Sigmoid colon (tissue), 6 donors: ENCODE measurements at regions not wholly inside any gene's neighbourhood (a gene's known extent, or its start where the extent isn't known, plus 50 kb on each side); places are given as distances from the start of the nearest gene placed in this dataset.

Experiments
- DNase-seq: peaks from one replicate; pipeline ENCODE4 v3.0.0-alpha.2; 2019
- H3K27ac ChIP-seq, 4 donors: fragments of 200-600 bp; sonication (generic); one replicate each; pipeline ENCODE4 v1.5.1; 2016 to 2019; ENCODE audit warnings: mild to moderate bottlenecking in 1 of 4
- H3K27me3 ChIP-seq, 3 donors: fragments of 200-600 bp; sonication (generic); one replicate each; pipeline ENCODE4 v1.5.1; 2019; ENCODE audit warnings: mild to moderate bottlenecking in 1 of 3
- H3K36me3 ChIP-seq, 4 donors: fragments of 200-600 bp; sonication (generic); one replicate each; pipeline ENCODE4 v1.5.1; 2016 to 2019
- H3K4me1 ChIP-seq, 4 donors: fragments of 200-600 bp; sonication (generic); one replicate each; pipeline ENCODE4 v1.5.1; 2017 to 2019
- H3K4me3 ChIP-seq, 4 donors: fragments of 200-600 bp; sonication (generic); one replicate each; pipeline ENCODE4 v1.5.1; 2017 to 2019; ENCODE audit warnings: mild to moderate bottlenecking in 2 of 4, moderate library complexity in 1 of 4
- H3K9me3 ChIP-seq, 4 donors: fragments of 200-600 bp in 3 of 4; sonication (generic) in 3 of 4; one replicate each; pipeline versions ENCODE4 v1.5.1 to v1.6.1; 2013 to 2019
- EP300 ChIP-seq, 4 donors: sonication (generic); formaldehyde crosslinking; IDR thresholded peaks; one replicate each; pipeline ENCODE4 v1.6.1; 2017; ENCODE audit warnings: antibody characterized with exemption in 4 of 4
- POLR2A ChIP-seq, 2 donors: fragments of 450-650 bp; IDR thresholded peaks; one replicate each; pipeline ENCODE4 v1.6.1; 2016; ENCODE audit warnings: antibody characterized with exemption in 2 of 2, mild to moderate bottlenecking in 2 of 2, moderate library complexity in 2 of 2
- POLR2AphosphoS5 ChIP-seq, 4 donors: sonication (generic); formaldehyde crosslinking; IDR thresholded peaks; one replicate each; pipeline ENCODE4 v1.6.1; 2017; ENCODE audit warnings: antibody characterized with exemption in 4 of 4
- WGBS, 2 donors: extraction: QIAGEN DNeasy Blood & Tissue Kit; methylation state at CpG; one replicate each; pipeline ENCODE4 v1.1.7; 2013; 5-methylcytosine and 5-hydroxymethylcytosine counted together
- intact Hi-C: fragments of 100-400 bp; cut with DNase I; formaldehyde crosslinking; loops from one replicate; pipeline ENCODE4 v1.15.1; 2023
- TF ChIP-seq, protein P1 (sequence below), 4 experiments: fragments of 450-650 bp in 3 of 4; fragments of 200-600 bp in 1 of 4; IDR thresholded peaks; one replicate each; pipeline ENCODE4 v1.5.1; 2016 to 2019; ENCODE audit warnings: antibody characterized with exemption in 4 of 4, mild to moderate bottlenecking in 3 of 4, moderate library complexity in 2 of 4
- donor health status: healthy with polysubstance abuse.
- donor health status: healthy.

DNA sequence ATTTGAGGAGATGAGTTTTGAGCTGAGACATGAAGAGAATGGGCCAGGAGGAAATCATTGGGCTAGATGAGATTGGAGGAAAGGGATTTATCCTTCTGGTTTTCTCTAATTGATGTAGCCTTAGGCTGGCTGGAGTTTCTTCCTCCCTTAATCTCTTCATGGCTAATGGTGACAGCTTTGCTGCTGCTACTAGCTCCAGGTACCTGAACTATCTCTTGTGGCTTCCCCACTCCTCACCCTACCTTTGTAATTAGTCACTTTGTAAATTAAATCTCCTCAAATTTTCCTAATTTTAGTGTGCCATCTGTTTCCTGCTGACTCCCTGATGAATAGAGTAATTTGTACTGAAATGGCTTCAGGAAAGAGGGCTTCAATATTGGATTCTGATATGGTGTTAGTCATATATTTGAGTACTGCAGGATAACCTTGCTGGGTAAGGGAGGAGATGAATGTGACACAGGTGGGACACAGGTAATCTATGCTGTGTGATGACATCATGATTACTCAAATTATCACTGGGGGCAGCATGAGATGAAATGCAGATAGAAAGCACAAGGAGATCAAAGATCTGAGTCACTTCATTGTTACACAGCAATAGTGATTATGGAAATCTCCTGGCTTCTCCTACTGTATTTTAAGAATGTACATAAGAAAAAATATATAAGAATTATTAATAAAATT lies 1134.1 kb upstream of the DDX18 start:
- H3K27me3 ChIP-seq = no peaks in the 10 kb centered on the region
- DNase-seq = no peak
- no peaks in the 10 kb centered on the region for H3K4me1 ChIP-seq
- no peak overlapping the region for H3K4me3 ChIP-seq
- no peaks in the 10 kb centered on the region for H3K9me3 ChIP-seq
- intact Hi-C loops = no loop called here
- no peak for TF ChIP-seq POLR2AphosphoS5 (IDR thresholded peaks at IDR 0.05)
- TF ChIP-seq EP300 (IDR thresholded peaks at IDR 0.05) = no peak
- TF ChIP-seq POLR2A (IDR thresholded peaks at IDR 0.05) = no peak
- TF ChIP-seq, protein P1, sequence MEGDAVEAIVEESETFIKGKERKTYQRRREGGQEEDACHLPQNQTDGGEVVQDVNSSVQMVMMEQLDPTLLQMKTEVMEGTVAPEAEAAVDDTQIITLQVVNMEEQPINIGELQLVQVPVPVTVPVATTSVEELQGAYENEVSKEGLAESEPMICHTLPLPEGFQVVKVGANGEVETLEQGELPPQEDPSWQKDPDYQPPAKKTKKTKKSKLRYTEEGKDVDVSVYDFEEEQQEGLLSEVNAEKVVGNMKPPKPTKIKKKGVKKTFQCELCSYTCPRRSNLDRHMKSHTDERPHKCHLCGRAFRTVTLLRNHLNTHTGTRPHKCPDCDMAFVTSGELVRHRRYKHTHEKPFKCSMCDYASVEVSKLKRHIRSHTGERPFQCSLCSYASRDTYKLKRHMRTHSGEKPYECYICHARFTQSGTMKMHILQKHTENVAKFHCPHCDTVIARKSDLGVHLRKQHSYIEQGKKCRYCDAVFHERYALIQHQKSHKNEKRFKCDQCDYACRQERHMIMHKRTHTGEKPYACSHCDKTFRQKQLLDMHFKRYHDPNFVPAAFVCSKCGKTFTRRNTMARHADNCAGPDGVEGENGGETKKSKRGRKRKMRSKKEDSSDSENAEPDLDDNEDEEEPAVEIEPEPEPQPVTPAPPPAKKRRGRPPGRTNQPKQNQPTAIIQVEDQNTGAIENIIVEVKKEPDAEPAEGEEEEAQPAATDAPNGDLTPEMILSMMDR (IDR thresholded peaks at IDR 0.05) = no peak
- H3K36me3 ChIP-seq = no peaks in the 10 kb centered on the region
- no peak overlapping the region for H3K27ac ChIP-seq

DNA sequence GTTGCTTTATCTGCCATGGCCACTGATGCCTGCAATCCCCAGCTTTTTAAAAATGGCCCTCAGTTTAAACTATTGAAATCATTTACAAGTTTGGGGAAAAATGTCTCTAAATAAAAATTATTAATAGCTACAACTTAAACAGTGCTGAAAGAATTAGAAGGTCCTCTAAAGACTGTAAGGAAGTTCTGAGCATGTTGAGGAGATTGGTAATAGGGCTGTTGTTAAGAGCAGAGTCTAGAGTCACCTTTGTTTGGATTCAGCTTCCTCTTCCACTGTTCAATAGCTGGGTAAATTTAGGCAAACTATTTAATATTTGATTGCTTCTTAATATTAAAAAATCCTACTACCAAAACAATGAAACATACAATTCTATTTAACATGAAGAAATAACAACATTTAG lies 1127.1 kb upstream of the DDX18 start:
- DNase-seq = no peak
- Histone ChIP-seq H3K4me1 (no peaks in the 10 kb centered on the region), H3K27me3 (no peaks in the 10 kb centered on the region), H3K27ac (no peak overlapping the region), H3K4me3 (no peak overlapping the region), H3K9me3 (no peaks in the 10 kb centered on the region), H3K36me3 (no peaks in the 10 kb centered on the region)
- TF ChIP-seq, protein P1 (IDR thresholded peaks at IDR 0.05) = no peak
- no peak for TF ChIP-seq POLR2AphosphoS5 (IDR thresholded peaks at IDR 0.05)
- intact Hi-C loops = no loop called here

DNA sequence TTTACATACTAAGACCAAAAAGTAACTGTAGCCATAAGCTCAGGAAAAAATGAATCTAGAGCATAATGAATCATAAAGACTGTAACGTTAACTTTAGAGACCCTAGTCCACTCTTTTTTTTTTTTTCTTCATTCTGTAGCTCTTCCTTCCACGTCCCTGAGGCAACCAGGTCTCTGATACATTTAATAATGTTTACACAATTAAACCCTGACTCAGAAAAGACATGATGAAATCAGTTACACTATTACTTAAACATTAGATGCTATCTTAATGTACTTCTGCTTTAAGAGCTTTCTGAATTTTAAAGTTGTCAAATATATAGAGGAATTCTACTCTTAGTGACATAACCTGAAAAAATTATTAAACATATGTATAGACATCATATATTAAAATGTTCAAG lies 1121.5 kb upstream of the DDX18 start:
- intact Hi-C loops = no loop called here
- Histone ChIP-seq H3K27ac (no peak overlapping the region), H3K4me1 (no peaks in the 10 kb centered on the region), H3K27me3 (no peaks in the 10 kb centered on the region), H3K4me3 (no peak overlapping the region), H3K9me3 (no peaks in the 10 kb centered on the region), H3K36me3 (no peaks in the 10 kb centered on the region)
- TF ChIP-seq, protein P1 (IDR thresholded peaks at IDR 0.05) = no peak
- TF ChIP-seq POLR2A (IDR thresholded peaks at IDR 0.05) = no peak
- no peak for TF ChIP-seq POLR2AphosphoS5 (IDR thresholded peaks at IDR 0.05)
- no peak for TF ChIP-seq EP300 (IDR thresholded peaks at IDR 0.05)
- no peak for DNase-seq
- 49 to 55% methylated on average over 2 of the region's 2 CpGs for WGBS, 2 donors

DNA sequence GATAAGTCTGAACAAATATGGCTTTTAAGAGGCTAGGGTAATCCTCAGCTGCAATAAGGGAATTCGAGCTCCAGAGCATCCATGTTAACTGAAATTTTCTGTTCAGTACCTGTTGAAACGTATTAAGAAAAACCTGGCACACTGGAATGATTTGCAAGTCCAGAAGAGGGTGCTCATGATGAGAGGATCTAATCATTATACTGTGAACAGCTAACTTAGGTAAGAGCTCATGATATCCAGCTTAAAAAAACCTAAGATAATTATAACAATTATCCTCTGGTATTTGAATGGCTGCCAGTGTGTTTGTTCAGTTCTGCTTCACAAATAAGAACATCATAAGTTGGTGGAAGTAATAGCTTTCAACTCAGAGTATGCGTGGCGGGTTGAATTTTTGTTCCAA lies 1118.3 kb upstream of the DDX18 start:
- Histone ChIP-seq H3K27me3 (no peaks in the 10 kb centered on the region), H3K36me3 (no peaks in the 10 kb centered on the region), H3K27ac (no peak overlapping the region), H3K9me3 (no peaks in the 10 kb centered on the region), H3K4me1 (no peaks in the 10 kb centered on the region), H3K4me3 (no peak overlapping the region)
- DNase-seq = no peak
- intact Hi-C loops = no loop called here
- TF ChIP-seq POLR2AphosphoS5 (IDR thresholded peaks at IDR 0.05) (no peak), POLR2A (IDR thresholded peaks at IDR 0.05) (no peak), EP300 (IDR thresholded peaks at IDR 0.05) (no peak)
- TF ChIP-seq, protein P1 (IDR thresholded peaks at IDR 0.05) = no peak
- 56 to 71% methylated on average over 4 of the region's 4 CpGs for WGBS, 2 donors

DNA sequence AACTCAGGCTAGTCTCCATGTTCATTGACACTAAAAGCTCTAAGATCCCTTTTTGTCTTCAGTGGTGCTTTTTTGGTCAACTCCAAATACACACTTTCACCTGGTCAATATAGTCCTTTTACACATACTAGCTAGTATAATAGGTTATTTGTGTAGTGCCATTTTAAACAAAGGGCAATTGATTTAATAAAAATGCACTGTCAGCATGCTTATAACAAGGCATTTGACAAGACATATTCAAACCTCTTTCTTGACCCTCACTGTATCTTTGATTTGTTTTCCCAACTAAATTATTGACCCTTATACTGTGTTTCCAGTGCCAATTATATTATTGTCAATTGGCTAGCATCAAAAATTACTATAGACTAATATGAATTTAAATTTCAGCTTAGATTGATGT lies 1117.6 kb upstream of the DDX18 start:
- no peaks in the 10 kb centered on the region for H3K36me3 ChIP-seq
- no peaks in the 10 kb centered on the region for H3K4me1 ChIP-seq
- H3K4me3 ChIP-seq = no peak overlapping the region
- no peaks in the 10 kb centered on the region for H3K9me3 ChIP-seq
- intact Hi-C loops = no loop called here
- DNase-seq = no peak
- TF ChIP-seq POLR2AphosphoS5 (IDR thresholded peaks at IDR 0.05) = no peak
- TF ChIP-seq, protein P1 (IDR thresholded peaks at IDR 0.05) = no peak
- no peak for TF ChIP-seq POLR2A (IDR thresholded peaks at IDR 0.05)
- TF ChIP-seq EP300 (IDR thresholded peaks at IDR 0.05) = no peak
- H3K27me3 ChIP-seq = no peaks in the 10 kb centered on the region
- no peak overlapping the region for H3K27ac ChIP-seq
